H1 (cell line): ENCODE measurements at regions not wholly inside any gene's neighbourhood (a gene's known extent, or its start where the extent isn't known, plus 50 kb on each side); places are given as distances from the start of the nearest gene placed in this dataset.

Experiments
- EP300 ChIP-seq, 2 experiments: IDR thresholded peaks; 1 replicate in 1 of 2; 2 replicates in 1 of 2; pipeline ENCODE4 v1.6.1; 2011 to 2012; ENCODE audit warnings: low read depth in 2 of 2, low read length in 2 of 2, mild to moderate bottlenecking in 2 of 2, borderline replicate concordance in 1 of 2, inconsistent platforms in 1 of 2, moderate library complexity in 1 of 2
- RBBP5 ChIP-seq: IDR thresholded peaks from 2 replicates; pipeline ENCODE4 v1.7.1; 2012; ENCODE audit warnings: low read depth, mild to moderate bottlenecking, inconsistent platforms, low read length, moderate library complexity, borderline replicate concordance

DNA sequence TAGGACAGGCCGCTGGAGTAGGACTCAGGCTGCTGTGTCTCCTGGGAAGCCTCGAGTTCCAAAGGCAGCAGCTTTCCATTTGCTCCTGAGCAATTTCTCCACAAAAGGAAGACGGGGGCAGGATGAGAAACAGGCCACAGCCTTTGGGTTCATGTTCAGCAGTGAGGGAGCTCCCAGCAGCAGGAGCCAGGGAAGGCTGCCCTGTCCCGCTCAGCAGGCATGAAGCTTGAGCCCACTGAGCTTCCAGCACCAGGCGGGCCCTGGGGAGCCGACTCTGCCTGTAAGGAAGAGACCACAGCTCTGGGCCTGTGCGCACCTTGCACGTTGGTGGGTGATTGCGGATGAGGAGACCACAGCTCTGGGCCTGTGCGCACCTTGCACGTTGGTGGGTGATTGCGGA is 527.2 kb downstream of the TCERG1L start (continued):
- TF ChIP-seq EP300 (IDR thresholded peaks at IDR 0.05; ENCODE audit: borderline replicate concordance in 1 of 2, low read depth in 2 of 2, low read length in 2 of 2): no peak
- TF ChIP-seq RBBP5: no peak
- TF ChIP-seq, all 59 proteins: peak for 0
